ENCODE measurements at regions not wholly inside any gene's neighbourhood (a gene's known extent, or its start where the extent isn't known, plus 50 kb on each side); places are given as distances from the start of the nearest gene placed in this dataset.

DNA sequence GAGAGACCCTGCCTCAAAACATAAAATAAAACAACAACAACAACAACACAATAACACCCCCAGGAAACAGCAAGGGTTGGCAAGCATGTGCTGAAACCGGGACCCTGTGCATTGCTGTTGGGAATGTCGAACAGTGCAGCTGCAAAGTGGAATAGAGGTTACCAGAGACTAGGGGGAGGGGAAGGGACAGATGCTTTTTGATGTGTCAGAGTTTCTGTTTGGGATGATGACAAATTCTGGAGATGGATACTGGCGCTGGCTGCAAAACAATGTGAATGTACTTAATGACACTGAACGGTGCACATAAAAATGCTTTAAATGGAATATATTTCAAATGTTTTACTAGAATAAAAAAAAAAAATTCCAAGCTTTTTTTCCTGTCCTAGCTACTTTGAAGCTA lies 241.8 kb downstream of the TEX36 start (continued):
- TF ChIP-seq, protein P1, sequence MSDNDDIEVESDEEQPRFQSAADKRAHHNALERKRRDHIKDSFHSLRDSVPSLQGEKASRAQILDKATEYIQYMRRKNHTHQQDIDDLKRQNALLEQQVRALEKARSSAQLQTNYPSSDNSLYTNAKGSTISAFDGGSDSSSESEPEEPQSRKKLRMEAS (IDR thresholded peaks at IDR 0.05): no peak
- TF ChIP-seq ZBTB33 (IDR thresholded peaks at IDR 0.05; ENCODE audit: extremely low read depth, insufficient replicate concordance, low read length): no peak
- no peak for TF ChIP-seq SRF (IDR thresholded peaks at IDR 0.05; ENCODE audit: low read depth)

GRCh38 chr10:125431149-125431548 lies 251.8 kb downstream of the TEX36 start:
- Histone ChIP-seq H3K27me3 (ENCODE audit: insufficient read depth, low read length) (peaks cover 9% of the 10 kb centered on the region; the same call in 1 of the 2 replicates), H3K9ac (ENCODE audit: low read length) (no peak overlapping the region), H4K20me1 (ENCODE audit: insufficient read depth) (no peaks in the 10 kb centered on the region), H3K4me3 (replicated peaks in 1 of 2; ENCODE audit: low read depth in 1 of 2, low read length in 2 of 2) (no peak overlapping the region), H3K4me2 (ENCODE audit: low read length) (no peak overlapping the region), H3K27ac (ENCODE audit: low read depth, low read length) (no peak overlapping the region), H3K36me3 (ENCODE audit: control insufficient read depth in 1 of 2, insufficient read depth in 2 of 2, low read length in 2 of 2) (no peaks in the 10 kb centered on the region), H3K4me1 (ENCODE audit: control insufficient read depth in 1 of 2, insufficient read depth in 2 of 2, low read length in 2 of 2) (no peaks in the 10 kb centered on the region), H3K79me2 (ENCODE audit: insufficient read depth, low read length) (no peaks in the 10 kb centered on the region), H3K9me3 (ENCODE audit: control insufficient read depth in 1 of 2, insufficient read depth in 1 of 2, low read depth in 1 of 2, low read length in 2 of 2) (peaks cover 0 to 7% of the 10 kb centered on the region in 2 experiments; a peak in 2 of 4 replicates), H2AFZ (ENCODE audit: low read depth, low read length, poor library complexity, severe bottlenecking) (no peak overlapping the region), H3K9me2 (ENCODE audit: insufficient read depth) (no peaks in the 10 kb centered on the region)
- DNase-seq (ENCODE audit: low read depth, low spot score) (no peak), ATAC-seq (no peak)
- RAD21 ChIA-PET (ENCODE audit: low non-redundant PET in 1 of 2, low total read pairs in 2 of 2, uncharacterized antibody in 2 of 2, unreplicated experiment in 2 of 2): no interaction called here
- CTCF ChIA-PET: no interaction called here
- TF ChIP-seq ATF3 (IDR thresholded peaks at IDR 0.05) (no peak), CBX3 (IDR thresholded peaks at IDR 0.05; ENCODE audit: low read depth) (no peak), SRF (IDR thresholded peaks at IDR 0.05; ENCODE audit: low read depth) (no peak), FOSL1 (IDR thresholded peaks at IDR 0.05; ENCODE audit: low read depth) (no peak), ELF1 (IDR thresholded peaks at IDR 0.05; ENCODE audit: borderline replicate concordance, low read depth) (no peak), YY1 (IDR thresholded peaks at IDR 0.05; ENCODE audit: extremely low read depth, insufficient replicate concordance, low read depth, low read length) (no peak), EZH2 (IDR thresholded peaks at IDR 0.05) (no peak)
- TF ChIP-seq, protein P1 (IDR thresholded peaks at IDR 0.05): no peak
- intact Hi-C loops (cut with micrococcal nuclease): no loop called here
- BruUV-seq (replicated peaks): no TSS peak
- POLR2A ChIA-PET: no interaction called here

Data from HCT116 (cell line).